ENCODE measurements at regions not wholly inside any gene's neighbourhood (a gene's known extent, or its start where the extent isn't known, plus 50 kb on each side); places are given as distances from the start of the nearest gene placed in this dataset.

- DNase-seq (ENCODE audit: low spot score) = no peak
These were observed 616.1 kb downstream of the IRS1 start for GRCh38 chr2:226183550-226183949.

GRCh38 chr2:226183033-226183432 lies 616.6 kb downstream of the IRS1 start:
- H3K36me3 ChIP-seq (ENCODE audit: control insufficient read depth in 4 of 4, insufficient read depth in 3 of 4, low read depth in 1 of 4, low read length in 3 of 4) = no peaks in the 10 kb centered on the region
- WGBS = 66% methylated on average over 2 of the region's 2 CpGs
- peaks cover 6 to 22% (median 9%) of the 10 kb centered on the region in 4 donors for H3K9me3 ChIP-seq (ENCODE audit: control insufficient read depth in 4 of 4, low read length in 3 of 4)
- H3K27ac ChIP-seq (ENCODE audit: low read depth in 1 of 2, low read length in 2 of 2) = no peak overlapping the region
- H3K4me1 ChIP-seq (ENCODE audit: control insufficient read depth in 4 of 4, insufficient read depth in 4 of 4, low read length in 3 of 4) = no peaks in the 10 kb centered on the region
- TF ChIP-seq HNF4A (conservative IDR thresholded peaks at IDR 0.05) (no peak), GABPA (IDR thresholded peaks at IDR 0.05 in 1 of 2, conservative IDR thresholded peaks at IDR 0.05 in 1 of 2) (no peak), FOXA1 (IDR thresholded peaks at IDR 0.05) (no peak)
- H3K4me3 ChIP-seq (ENCODE audit: low read depth in 1 of 3, low read length in 3 of 3) = no peak overlapping the region
- no peaks in the 10 kb centered on the region for H3K27me3 ChIP-seq (ENCODE audit: control insufficient read depth in 4 of 4, insufficient read depth in 4 of 4, low read length in 3 of 4)
- H3K9ac ChIP-seq (ENCODE audit: low read depth in 1 of 2, low read length in 2 of 2) = no peak overlapping the region
- DNase-seq (ENCODE audit: low spot score) = no peak

More at GRCh38 chr2:226183550-226183949, 616.1 kb downstream of the IRS1 start:
- H3K27me3 ChIP-seq (ENCODE audit: control insufficient read depth in 4 of 4, insufficient read depth in 4 of 4, low read length in 3 of 4) = no peaks in the 10 kb centered on the region
- H3K36me3 ChIP-seq (ENCODE audit: control insufficient read depth in 4 of 4, insufficient read depth in 3 of 4, low read depth in 1 of 4, low read length in 3 of 4) = no peaks in the 10 kb centered on the region
- no peak overlapping the region for H3K4me3 ChIP-seq (ENCODE audit: low read depth in 1 of 3, low read length in 3 of 3)
- WGBS = 91% methylated on average over 3 of the region's 3 CpGs
- H3K9ac ChIP-seq (ENCODE audit: low read depth in 1 of 2, low read length in 2 of 2) = no peak overlapping the region
- no peak overlapping the region for H3K27ac ChIP-seq (ENCODE audit: low read depth in 1 of 2, low read length in 2 of 2)
- H3K9me3 ChIP-seq (ENCODE audit: control insufficient read depth in 4 of 4, low read length in 3 of 4) = peaks cover 5 to 19% (median 9%) of the 10 kb centered on the region in 4 donors
- no peaks in the 10 kb centered on the region for H3K4me1 ChIP-seq (ENCODE audit: control insufficient read depth in 4 of 4, insufficient read depth in 4 of 4, low read length in 3 of 4)
- TF ChIP-seq HNF4G (IDR thresholded peaks at IDR 0.05) (no peak), ZBTB33 (IDR thresholded peaks at IDR 0.05) (no peak), HNF4A (conservative IDR thresholded peaks at IDR 0.05) (no peak), FOXA2 (IDR thresholded peaks at IDR 0.05) (no peak), NR2F2 (IDR thresholded peaks at IDR 0.05) (no peak), YY1 (IDR thresholded peaks at IDR 0.05) (no peak), JUND (IDR thresholded peaks at IDR 0.05) (no peak), RXRA (IDR thresholded peaks at IDR 0.05) (no peak), ATF3 (IDR thresholded peaks at IDR 0.05) (no peak), FOXA1 (IDR thresholded peaks at IDR 0.05) (no peak), REST (IDR thresholded peaks at IDR 0.05) (no peak), EGR1 (IDR thresholded peaks at IDR 0.05; ENCODE audit: low read depth in 2 of 2) (no peak)

GRCh38 chr2:226181909-226182308 lies 617.7 kb downstream of the IRS1 start:
- no peak for DNase-seq (ENCODE audit: low spot score)
- H3K36me3 ChIP-seq (ENCODE audit: control insufficient read depth in 4 of 4, insufficient read depth in 3 of 4, low read depth in 1 of 4, low read length in 3 of 4) = no peaks in the 10 kb centered on the region
- H3K9ac ChIP-seq (ENCODE audit: low read depth in 1 of 2, low read length in 2 of 2) = no peak overlapping the region
- TF ChIP-seq FOXA1 (IDR thresholded peaks at IDR 0.05) = no peak
- no peak for TF ChIP-seq MAX (IDR thresholded peaks at IDR 0.05)
- TF ChIP-seq FOXA2 (IDR thresholded peaks at IDR 0.05) = no peak
- TF ChIP-seq REST (IDR thresholded peaks at IDR 0.05) = no peak
- no peak for TF ChIP-seq EGR1 (IDR thresholded peaks at IDR 0.05; ENCODE audit: low read depth in 2 of 2)
- no peak overlapping the region for H3K27ac ChIP-seq (ENCODE audit: low read depth in 1 of 2, low read length in 2 of 2)
- H3K4me3 ChIP-seq (ENCODE audit: low read depth in 1 of 3, low read length in 3 of 3) = no peak overlapping the region
- H3K27me3 ChIP-seq (ENCODE audit: control insufficient read depth in 4 of 4, insufficient read depth in 4 of 4, low read length in 3 of 4) = no peaks in the 10 kb centered on the region
- peaks cover 7 to 29% (median 10%) of the 10 kb centered on the region in 4 donors for H3K9me3 ChIP-seq (ENCODE audit: control insufficient read depth in 4 of 4, low read length in 3 of 4)
- H3K4me1 ChIP-seq (ENCODE audit: control insufficient read depth in 4 of 4, insufficient read depth in 4 of 4, low read length in 3 of 4) = no peaks in the 10 kb centered on the region

Data from liver (tissue), 7 donors.